ENCODE measurements at regions not wholly inside any gene's neighbourhood (a gene's known extent, or its start where the extent isn't known, plus 50 kb on each side); places are given as distances from the start of the nearest gene placed in this dataset.

- no peaks in the 10 kb centered on the region for H3K36me3 ChIP-seq (ENCODE audit: insufficient read depth, low read length)
- H3K27me3 ChIP-seq (ENCODE audit: control insufficient read depth in 1 of 2, insufficient read depth in 2 of 2, low read length in 2 of 2): no peaks in the 10 kb centered on the region
- H3K9ac ChIP-seq (ENCODE audit: low read length): no peak overlapping the region
- no peak overlapping the region for H3K4me3 ChIP-seq (ENCODE audit: low read depth in 1 of 2, low read length in 2 of 2)
- no peaks in the 10 kb centered on the region for H3K9me3 ChIP-seq (ENCODE audit: low read length)
- H3K27ac ChIP-seq (ENCODE audit: low read depth, low read length): no peak overlapping the region
- H3K4me1 ChIP-seq (ENCODE audit: insufficient read depth, low read length): no peaks in the 10 kb centered on the region
These were observed 536.6 kb downstream of the HTR7 start for GRCh38 chr10:90321132-90321816.

- no peak overlapping the region for H3K9ac ChIP-seq (ENCODE audit: low read length)
- H3K4me3 ChIP-seq (ENCODE audit: low read depth in 1 of 2, low read length in 2 of 2): no peak overlapping the region
- no peaks in the 10 kb centered on the region for H3K9me3 ChIP-seq (ENCODE audit: low read length)
- no peaks in the 10 kb centered on the region for H3K4me1 ChIP-seq (ENCODE audit: insufficient read depth, low read length)
- H3K27ac ChIP-seq (ENCODE audit: low read depth, low read length): no peak overlapping the region
- no peaks in the 10 kb centered on the region for H3K36me3 ChIP-seq (ENCODE audit: insufficient read depth, low read length)
- no peaks in the 10 kb centered on the region for H3K27me3 ChIP-seq (ENCODE audit: control insufficient read depth in 1 of 2, insufficient read depth in 2 of 2, low read length in 2 of 2)
These were observed 531.2 kb downstream of the HTR7 start for GRCh38 chr10:90326498-90327267.

GRCh38 chr10:90327611-90328010, 530.2 kb downstream of the HTR7 start:
- no peaks in the 10 kb centered on the region for H3K9me3 ChIP-seq (ENCODE audit: low read length)
- no peak overlapping the region for H3K4me3 ChIP-seq (ENCODE audit: low read depth in 1 of 2, low read length in 2 of 2)
- H3K9ac ChIP-seq (ENCODE audit: low read length): no peak overlapping the region
- no peaks in the 10 kb centered on the region for H3K27me3 ChIP-seq (ENCODE audit: control insufficient read depth in 1 of 2, insufficient read depth in 2 of 2, low read length in 2 of 2)
- no peaks in the 10 kb centered on the region for H3K36me3 ChIP-seq (ENCODE audit: insufficient read depth, low read length)
- no peak overlapping the region for H3K27ac ChIP-seq (ENCODE audit: low read depth, low read length)
- H3K4me1 ChIP-seq (ENCODE audit: insufficient read depth, low read length): no peaks in the 10 kb centered on the region

DNA sequence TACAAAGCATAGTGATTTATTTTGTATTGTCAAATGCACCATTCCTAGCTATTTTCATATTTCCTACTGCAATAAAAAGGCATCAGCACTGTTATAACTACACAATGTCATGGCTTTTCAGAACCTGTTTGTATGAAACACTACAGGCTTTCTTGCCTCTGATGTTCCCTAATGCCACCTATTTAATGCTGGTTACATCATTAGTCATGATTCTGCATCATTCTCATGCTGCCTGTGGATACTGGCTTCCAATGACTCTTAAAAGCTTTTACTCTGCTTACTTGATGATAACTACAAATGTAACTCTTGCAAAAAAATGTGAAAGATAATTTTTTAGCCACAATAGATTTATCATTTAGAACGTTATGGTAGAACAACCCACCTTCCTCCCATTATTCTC, 529.4 kb downstream of the HTR7 start:
- no peak overlapping the region for H3K27ac ChIP-seq (ENCODE audit: low read depth, low read length)
- H3K4me3 ChIP-seq (ENCODE audit: low read depth in 1 of 2, low read length in 2 of 2): no peak overlapping the region
- no peaks in the 10 kb centered on the region for H3K4me1 ChIP-seq (ENCODE audit: insufficient read depth, low read length)
- H3K36me3 ChIP-seq (ENCODE audit: insufficient read depth, low read length): no peaks in the 10 kb centered on the region
- H3K27me3 ChIP-seq (ENCODE audit: control insufficient read depth in 1 of 2, insufficient read depth in 2 of 2, low read length in 2 of 2): no peaks in the 10 kb centered on the region
- H3K9me3 ChIP-seq (ENCODE audit: low read length): no peaks in the 10 kb centered on the region
- H3K9ac ChIP-seq (ENCODE audit: low read length): no peak overlapping the region

GRCh38 chr10:90328896-90329295, 528.9 kb downstream of the HTR7 start:
- H3K4me3 ChIP-seq (ENCODE audit: low read depth in 1 of 2, low read length in 2 of 2): no peak overlapping the region
- H3K9me3 ChIP-seq (ENCODE audit: low read length): no peaks in the 10 kb centered on the region
- no peak overlapping the region for H3K9ac ChIP-seq (ENCODE audit: low read length)
- H3K27me3 ChIP-seq (ENCODE audit: control insufficient read depth in 1 of 2, insufficient read depth in 2 of 2, low read length in 2 of 2): no peaks in the 10 kb centered on the region
- H3K4me1 ChIP-seq (ENCODE audit: insufficient read depth, low read length): no peaks in the 10 kb centered on the region
- H3K36me3 ChIP-seq (ENCODE audit: insufficient read depth, low read length): no peaks in the 10 kb centered on the region
- H3K27ac ChIP-seq (ENCODE audit: low read depth, low read length): no peak overlapping the region

DNA sequence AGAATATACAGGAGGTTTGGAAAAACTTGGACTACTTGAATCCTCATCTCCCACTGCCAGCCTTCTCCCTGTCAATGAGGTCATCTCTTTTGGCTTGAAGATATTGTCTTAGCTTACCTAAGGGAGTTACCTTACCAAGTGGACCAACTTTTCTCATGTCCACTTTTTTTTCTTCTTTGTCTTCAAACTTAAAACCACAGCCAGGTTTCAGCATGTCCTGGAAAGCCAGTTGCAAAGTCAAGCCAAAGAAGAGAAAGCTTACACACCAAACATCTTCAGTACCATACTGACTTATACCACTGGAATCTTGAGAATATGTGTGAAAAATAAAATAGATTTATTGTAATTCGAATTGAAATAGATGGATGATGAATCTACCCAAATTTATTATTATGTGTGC, 520.5 kb downstream of the HTR7 start:
- Histone ChIP-seq H3K27me3 (ENCODE audit: control insufficient read depth in 1 of 2, insufficient read depth in 2 of 2, low read length in 2 of 2) (no peaks in the 10 kb centered on the region), H3K9me3 (ENCODE audit: low read length) (no peaks in the 10 kb centered on the region), H3K9ac (ENCODE audit: low read length) (no peak overlapping the region), H3K4me3 (ENCODE audit: low read depth in 1 of 2, low read length in 2 of 2) (no peak overlapping the region), H3K4me1 (ENCODE audit: insufficient read depth, low read length) (no peaks in the 10 kb centered on the region), H3K36me3 (ENCODE audit: insufficient read depth, low read length) (no peaks in the 10 kb centered on the region), H3K27ac (ENCODE audit: low read depth, low read length) (no peak overlapping the region)

DNA sequence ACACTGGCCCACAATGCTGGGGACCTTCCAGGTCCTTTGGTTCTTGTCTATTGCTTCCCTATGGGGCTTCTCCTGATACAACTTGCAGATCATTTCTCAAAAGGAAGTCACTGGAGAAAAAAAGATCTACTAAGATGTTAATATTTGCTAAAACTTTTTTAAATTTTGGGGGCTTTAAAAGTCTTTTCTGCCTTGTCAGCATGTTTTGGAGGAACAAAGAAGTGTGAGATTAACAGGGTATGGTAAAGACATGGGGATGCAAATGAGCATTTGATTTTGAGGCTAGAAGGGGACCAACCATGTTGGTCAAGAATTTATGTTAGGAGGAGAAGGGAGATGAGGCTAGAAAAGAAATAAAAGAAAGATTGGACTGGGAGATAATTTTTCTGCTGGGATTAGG, 515.4 kb downstream of the HTR7 start:
- no peaks in the 10 kb centered on the region for H3K9me3 ChIP-seq (ENCODE audit: low read length)
- no peaks in the 10 kb centered on the region for H3K36me3 ChIP-seq (ENCODE audit: insufficient read depth, low read length)
- no peaks in the 10 kb centered on the region for H3K27me3 ChIP-seq (ENCODE audit: control insufficient read depth in 1 of 2, insufficient read depth in 2 of 2, low read length in 2 of 2)
- no peak overlapping the region for H3K9ac ChIP-seq (ENCODE audit: low read length)
- no peak overlapping the region for H3K27ac ChIP-seq (ENCODE audit: low read depth, low read length)
- H3K4me1 ChIP-seq (ENCODE audit: insufficient read depth, low read length): no peaks in the 10 kb centered on the region
- H3K4me3 ChIP-seq (ENCODE audit: low read depth in 1 of 2, low read length in 2 of 2): no peak overlapping the region

DNA sequence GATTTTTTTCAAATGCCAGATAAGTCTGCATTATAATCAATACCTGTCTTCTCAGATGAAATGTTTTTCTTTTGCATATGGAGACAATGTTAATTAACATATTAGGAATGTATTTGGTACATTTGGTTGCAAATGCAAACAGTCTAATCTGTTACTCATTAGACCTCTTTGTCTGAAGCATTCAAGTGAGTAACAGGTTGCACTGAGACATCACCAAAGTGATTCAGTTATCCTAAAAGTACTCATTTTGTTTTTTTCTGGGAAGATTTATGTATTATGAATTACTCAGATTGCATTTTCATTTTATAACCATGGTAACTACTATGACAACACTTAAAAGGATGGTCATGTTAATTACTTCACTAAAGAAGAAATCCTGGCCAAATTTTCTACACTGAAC, 513.6 kb downstream of the HTR7 start:
- H3K36me3 ChIP-seq (ENCODE audit: insufficient read depth, low read length): no peaks in the 10 kb centered on the region
- no peaks in the 10 kb centered on the region for H3K4me1 ChIP-seq (ENCODE audit: insufficient read depth, low read length)
- no peak overlapping the region for H3K4me3 ChIP-seq (ENCODE audit: low read depth in 1 of 2, low read length in 2 of 2)

GRCh38 chr10:90347239-90347638, 510.6 kb downstream of the HTR7 start:
- H3K27ac ChIP-seq (ENCODE audit: low read depth, low read length): no peak overlapping the region
- H3K9me3 ChIP-seq (ENCODE audit: low read length): no peaks in the 10 kb centered on the region
- no peaks in the 10 kb centered on the region for H3K4me1 ChIP-seq (ENCODE audit: insufficient read depth, low read length)
- H3K27me3 ChIP-seq (ENCODE audit: control insufficient read depth in 1 of 2, insufficient read depth in 2 of 2, low read length in 2 of 2): no peaks in the 10 kb centered on the region
- no peak overlapping the region for H3K9ac ChIP-seq (ENCODE audit: low read length)
- no peak overlapping the region for H3K4me3 ChIP-seq (ENCODE audit: low read depth in 1 of 2, low read length in 2 of 2)
- no peaks in the 10 kb centered on the region for H3K36me3 ChIP-seq (ENCODE audit: insufficient read depth, low read length)

More for the DNA sequence above, 513.6 kb downstream of the HTR7 start:
- Histone ChIP-seq H3K27me3 (ENCODE audit: control insufficient read depth in 1 of 2, insufficient read depth in 2 of 2, low read length in 2 of 2) (no peaks in the 10 kb centered on the region), H3K27ac (ENCODE audit: low read depth, low read length) (no peak overlapping the region), H3K9ac (ENCODE audit: low read length) (no peak overlapping the region), H3K9me3 (ENCODE audit: low read length) (no peaks in the 10 kb centered on the region)

- Histone ChIP-seq H3K36me3 (ENCODE audit: insufficient read depth, low read length) (no peaks in the 10 kb centered on the region), H3K9ac (ENCODE audit: low read length) (no peak overlapping the region), H3K4me1 (ENCODE audit: insufficient read depth, low read length) (no peaks in the 10 kb centered on the region), H3K4me3 (ENCODE audit: low read depth in 1 of 2, low read length in 2 of 2) (no peak overlapping the region), H3K9me3 (ENCODE audit: low read length) (no peaks in the 10 kb centered on the region), H3K27me3 (ENCODE audit: control insufficient read depth in 1 of 2, insufficient read depth in 2 of 2, low read length in 2 of 2) (no peaks in the 10 kb centered on the region), H3K27ac (ENCODE audit: low read depth, low read length) (no peak overlapping the region)
These were observed 507.7 kb downstream of the HTR7 start for GRCh38 chr10:90350122-90350521.

- H3K27ac ChIP-seq (ENCODE audit: low read depth, low read length): no peak overlapping the region
- no peak overlapping the region for H3K9ac ChIP-seq (ENCODE audit: low read length)
- no peak overlapping the region for H3K4me3 ChIP-seq (ENCODE audit: low read depth in 1 of 2, low read length in 2 of 2)
- no peaks in the 10 kb centered on the region for H3K9me3 ChIP-seq (ENCODE audit: low read length)
- H3K4me1 ChIP-seq (ENCODE audit: insufficient read depth, low read length): no peaks in the 10 kb centered on the region
- no peaks in the 10 kb centered on the region for H3K27me3 ChIP-seq (ENCODE audit: control insufficient read depth in 1 of 2, insufficient read depth in 2 of 2, low read length in 2 of 2)
- H3K36me3 ChIP-seq (ENCODE audit: insufficient read depth, low read length): no peaks in the 10 kb centered on the region
These were observed 505.6 kb downstream of the HTR7 start for GRCh38 chr10:90352288-90352687.

DNA sequence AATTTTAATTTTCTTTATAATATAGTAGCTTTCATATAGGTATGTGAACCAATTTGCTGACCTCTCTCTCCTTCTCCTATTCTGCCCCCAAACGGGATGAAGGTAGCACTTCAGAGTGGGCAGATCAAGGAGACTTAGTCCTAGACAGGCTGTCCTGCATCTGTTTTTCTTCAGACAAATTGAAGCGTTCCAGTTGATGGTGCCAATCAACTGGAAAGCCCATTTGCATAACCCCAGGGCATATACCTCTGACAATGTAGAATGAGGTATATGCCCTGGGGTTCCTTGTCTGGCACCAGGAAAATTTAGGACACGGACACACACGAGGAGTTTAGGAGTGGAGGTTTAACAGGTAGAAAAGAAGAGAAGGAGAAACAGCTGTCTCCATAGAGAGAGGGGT, 502.9 kb downstream of the HTR7 start:
- Histone ChIP-seq H3K36me3 (ENCODE audit: insufficient read depth, low read length) (no peaks in the 10 kb centered on the region), H3K27ac (ENCODE audit: low read depth, low read length) (no peak overlapping the region), H3K4me1 (ENCODE audit: insufficient read depth, low read length) (no peaks in the 10 kb centered on the region), H3K9me3 (ENCODE audit: low read length) (no peaks in the 10 kb centered on the region), H3K9ac (ENCODE audit: low read length) (no peak overlapping the region), H3K27me3 (ENCODE audit: control insufficient read depth in 1 of 2, insufficient read depth in 2 of 2, low read length in 2 of 2) (no peaks in the 10 kb centered on the region), H3K4me3 (ENCODE audit: low read depth in 1 of 2, low read length in 2 of 2) (no peak overlapping the region)
